Trophoblast cell (in vitro differentiated cells and primary cell): ENCODE measurements at regions not wholly inside any gene's neighbourhood (a gene's known extent, or its start where the extent isn't known, plus 50 kb on each side); places are given as distances from the start of the nearest gene placed in this dataset.
"Not testable (repeated sequence)": the region's sequence is repeated elsewhere in the genome, so short reads cannot be mapped to it uniquely, and the experiment has no call there.

Experiments
- DNase-seq, 2 donors: peaks; one replicate each; pipeline ENCODE4 v3.0.0-alpha.2; 2016
- H2AFZ ChIP-seq: 2 replicates; pipeline ENCODE4 v1.6.1; 2013; ENCODE audit warnings: low read length, moderate library complexity, mild to moderate bottlenecking; ENCODE audit not compliant: insufficient read depth, poor library complexity
- H2AK5ac ChIP-seq: 2 replicates; pipeline ENCODE4 v1.6.1; 2013; ENCODE audit warnings: mild to moderate bottlenecking, low read length
- H2BK120ac ChIP-seq: 2 replicates; pipeline ENCODE4 v1.6.1; 2013; ENCODE audit warnings: low read length, mild to moderate bottlenecking, moderate library complexity; ENCODE audit not compliant: insufficient read depth, poor library complexity
- H2BK12ac ChIP-seq: 2 replicates; pipeline ENCODE4 v1.6.1; 2013; ENCODE audit warnings: mild to moderate bottlenecking, low read length, moderate library complexity
- H2BK5ac ChIP-seq: 2 replicates; pipeline ENCODE4 v1.6.1; 2013; ENCODE audit warnings: low read length, low read depth, moderate library complexity, mild to moderate bottlenecking; ENCODE audit not compliant: poor library complexity
- H3K14ac ChIP-seq: 2 replicates; pipeline ENCODE4 v1.6.1; 2013; ENCODE audit warnings: mild to moderate bottlenecking, low read length
- H3K18ac ChIP-seq: 2 replicates; pipeline ENCODE4 v1.6.1; 2013; ENCODE audit warnings: mild to moderate bottlenecking, low read length
- H3K23ac ChIP-seq: 2 replicates; pipeline ENCODE4 v1.6.1; 2013; ENCODE audit warnings: low read length
- H3K27ac ChIP-seq: 2 replicates; pipeline ENCODE4 v1.5.1; 2013; ENCODE audit warnings: low read depth, mild to moderate bottlenecking, inconsistent platforms, low read length, moderate library complexity
- H3K27me3 ChIP-seq: 2 replicates; pipeline ENCODE4 v1.6.1; 2013; ENCODE audit warnings: inconsistent platforms, mild to moderate bottlenecking, low read length, moderate library complexity; ENCODE audit not compliant: insufficient read depth
- H3K36me3 ChIP-seq, 2 experiments: 1 replicate in 1 of 2; 2 replicates in 1 of 2; pipeline ENCODE4 v1.6.1; 2013; ENCODE audit warnings: low read length in 2 of 2, mild to moderate bottlenecking in 2 of 2, moderate library complexity in 1 of 2; ENCODE audit not compliant: insufficient read depth in 2 of 2, control insufficient read depth in 1 of 2
- H3K4ac ChIP-seq: 2 replicates; pipeline ENCODE4 v1.6.1; 2013; ENCODE audit warnings: low read depth, mild to moderate bottlenecking, low read length, moderate library complexity
- H3K4me1 ChIP-seq, 2 experiments: 1 replicate in 1 of 2; 2 replicates in 1 of 2; pipeline ENCODE4 v1.6.1; 2013; ENCODE audit warnings: low read length in 2 of 2, mild to moderate bottlenecking in 2 of 2, moderate library complexity in 1 of 2; ENCODE audit not compliant: insufficient read depth in 2 of 2, control insufficient read depth in 1 of 2
- H3K4me2 ChIP-seq: 2 replicates; pipeline ENCODE4 v1.6.1; 2013; ENCODE audit warnings: inconsistent platforms, mild to moderate bottlenecking, low read length, moderate library complexity
- H3K4me3 ChIP-seq: 2 replicates; pipeline ENCODE4 v1.5.1; 2013; ENCODE audit warnings: mild to moderate bottlenecking, low read depth, low read length, inconsistent platforms
- H3K79me1 ChIP-seq: one replicate; pipeline ENCODE4 v1.6.1; 2013; ENCODE audit warnings: low read length
- H3K79me2 ChIP-seq: 2 replicates; pipeline ENCODE4 v1.6.1; 2013; ENCODE audit warnings: low read length, mild to moderate bottlenecking; ENCODE audit not compliant: control insufficient read depth, insufficient read depth, poor library complexity
- H3K9ac ChIP-seq: 2 replicates; pipeline ENCODE4 v1.6.1; 2013; ENCODE audit warnings: mild to moderate bottlenecking, low read length
- H3K9me3 ChIP-seq: 2 replicates; pipeline ENCODE4 v1.6.1; 2013; ENCODE audit warnings: low read depth, mild to moderate bottlenecking, control low read depth, inconsistent platforms, low read length; ENCODE audit not compliant: insufficient read depth
- H4K12ac ChIP-seq: 2 replicates; pipeline ENCODE4 v1.6.1; 2013; ENCODE audit warnings: low read depth, mild to moderate bottlenecking, low read length, moderate library complexity
- H4K8ac ChIP-seq: 2 replicates; pipeline ENCODE4 v1.6.1; 2013; ENCODE audit warnings: low read depth, mild to moderate bottlenecking, low read length, moderate library complexity
- H4K91ac ChIP-seq: one replicate; pipeline ENCODE4 v1.6.1; 2013; ENCODE audit warnings: low read depth, mild to moderate bottlenecking, low read length, moderate library complexity
- WGBS: extraction: QIAGEN DNeasy Blood & Tissue Kit; methylation state at CpG from one replicate; pipeline ENCODE4 v1.1.7; 2013; ENCODE audit warnings: missing lambda C conversion rate; ENCODE audit not compliant: insufficient read length, insufficient coverage; ENCODE audit errors: extremely low coverage; 5-methylcytosine and 5-hydroxymethylcytosine counted together

- H4K12ac ChIP-seq, result no peak overlapping the region
- no CpG with 5 or more reads among the region's 2 CpGs for WGBS
These were observed 97.0 kb downstream of the TLR5 start for GRCh38 chr1:223046011-223046410.

GRCh38 chr1:223046463-223046862, 96.6 kb downstream of the TLR5 start:
- not testable (repeated sequence) for H4K91ac ChIP-seq, H3K4ac ChIP-seq, H2BK5ac ChIP-seq, H3K18ac ChIP-seq, H2AK5ac ChIP-seq, H3K27me3 ChIP-seq, H3K4me3 ChIP-seq, H3K79me1 ChIP-seq, H2AFZ ChIP-seq, H4K12ac ChIP-seq, H2BK12ac ChIP-seq, H3K79me2 ChIP-seq, H3K14ac ChIP-seq, H2BK120ac ChIP-seq, H3K36me3 ChIP-seq, H3K9ac ChIP-seq, H3K27ac ChIP-seq, H4K8ac ChIP-seq, H3K23ac ChIP-seq, H3K4me2 ChIP-seq, H3K9me3 ChIP-seq, DNase-seq
- peaks cover 7 to 10% of the 10 kb centered on the region in 2 experiments for H3K4me1 ChIP-seq
- WGBS, result no CpG with 5 or more reads among the region's 8 CpGs

More at GRCh38 chr1:223046011-223046410, 97.0 kb downstream of the TLR5 start:
- H4K91ac ChIP-seq, result no peak overlapping the region
- no peak overlapping the region for H3K4me2 ChIP-seq
- H3K27me3 ChIP-seq, result no peaks in the 10 kb centered on the region
- H3K4me3 ChIP-seq, result no peak overlapping the region
- peaks cover 11 to 15% of the 10 kb centered on the region in 2 experiments for H3K4me1 ChIP-seq
- H2BK120ac ChIP-seq, result no peak overlapping the region
- H3K9ac ChIP-seq, result no peak overlapping the region
- H2AFZ ChIP-seq, result no peak overlapping the region
- no peak overlapping the region for H3K4ac ChIP-seq
- no peak for DNase-seq
- H3K36me3 ChIP-seq, result peaks cover 6 to 7% of the 10 kb centered on the region in 2 experiments
- peaks cover 3% of the 10 kb centered on the region for H3K9me3 ChIP-seq
- no peak overlapping the region for H2BK5ac ChIP-seq
- H3K23ac ChIP-seq, result no peak overlapping the region
- H4K8ac ChIP-seq, result no peak overlapping the region
- H3K18ac ChIP-seq, result no peak overlapping the region
- no peaks in the 10 kb centered on the region for H3K79me2 ChIP-seq
- no peak overlapping the region for H3K27ac ChIP-seq
- H3K79me1 ChIP-seq, result peaks cover 7% of the 10 kb centered on the region
- H2BK12ac ChIP-seq, result no peak overlapping the region
- H3K14ac ChIP-seq, result no peak overlapping the region
- no peak overlapping the region for H2AK5ac ChIP-seq

DNA sequence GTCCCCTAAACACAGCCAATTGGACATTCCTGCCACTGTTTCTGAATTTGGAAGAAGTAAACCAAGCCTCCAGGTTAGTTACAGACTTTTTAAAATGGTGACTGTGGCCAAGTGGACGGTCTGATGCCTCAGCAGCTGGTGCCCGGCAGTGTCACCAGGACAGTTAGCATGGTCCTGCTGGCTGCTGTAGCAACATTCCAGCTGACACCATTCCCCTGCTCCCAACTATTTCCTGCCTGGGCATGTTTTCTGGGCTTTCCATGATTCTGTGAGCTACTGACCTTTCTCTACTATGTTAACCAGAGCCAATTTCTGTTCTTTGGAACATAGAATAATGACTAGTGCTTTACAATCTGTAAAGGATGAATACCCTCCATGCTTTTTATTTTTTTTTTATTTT, 95.0 kb downstream of the TLR5 start:
- no peaks in the 10 kb centered on the region for H3K79me2 ChIP-seq
- no peak overlapping the region for H4K12ac ChIP-seq
- peaks cover 2 to 3% of the 10 kb centered on the region in 2 experiments for H3K4me1 ChIP-seq
- H3K9ac ChIP-seq, result no peak overlapping the region
- no peak overlapping the region for H3K4ac ChIP-seq
- H3K27me3 ChIP-seq, result no peaks in the 10 kb centered on the region
- no peak overlapping the region for H2BK5ac ChIP-seq
- no peak overlapping the region for H2AFZ ChIP-seq
- H3K79me1 ChIP-seq, result peaks cover 3% of the 10 kb centered on the region
- no peak overlapping the region for H3K27ac ChIP-seq
- H2BK12ac ChIP-seq, result peak overlapping the region; percentile 11
- no peak overlapping the region for H3K23ac ChIP-seq
- H3K36me3 ChIP-seq, result peaks cover 8 to 17% of the 10 kb centered on the region in 2 experiments
- H3K18ac ChIP-seq, result no peak overlapping the region
- H3K14ac ChIP-seq, result no peak overlapping the region
- peak in 1 of 2 donors; percentile 7 for DNase-seq
- no peak overlapping the region for H4K91ac ChIP-seq
- no peak overlapping the region for H3K4me2 ChIP-seq
- H4K8ac ChIP-seq, result no peak overlapping the region
- H3K9me3 ChIP-seq, result peaks cover 3% of the 10 kb centered on the region
- H3K4me3 ChIP-seq, result no peak overlapping the region
- no CpG with 5 or more reads among the region's 2 CpGs for WGBS
- H2BK120ac ChIP-seq, result peak overlapping the region; percentile 44
- no peak overlapping the region for H2AK5ac ChIP-seq

DNA sequence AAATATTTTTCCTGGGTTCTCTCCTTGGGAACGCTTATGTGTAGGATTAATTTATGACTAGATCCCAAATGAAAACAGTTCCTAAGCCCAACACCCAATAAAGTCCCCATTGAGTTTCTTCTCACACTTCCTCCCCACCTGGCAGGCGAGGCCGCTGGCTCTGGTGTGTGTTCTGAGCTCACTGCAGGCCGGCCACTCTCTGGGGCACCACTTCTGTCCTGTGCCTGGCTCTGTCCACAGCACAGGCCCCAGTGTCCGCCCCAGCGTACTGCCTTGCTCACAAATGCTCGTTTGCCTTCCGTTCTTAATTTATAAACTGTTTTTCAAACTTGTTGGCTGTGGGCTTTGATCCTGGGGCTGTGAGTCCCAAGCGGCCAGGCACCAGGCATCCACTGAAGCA, 90.6 kb downstream of the TLR5 start:
- peaks cover 2 to 3% of the 10 kb centered on the region in 2 experiments for H3K4me1 ChIP-seq
- no peak overlapping the region for H2AK5ac ChIP-seq
- H4K91ac ChIP-seq, result no peak overlapping the region
- no peak overlapping the region for H4K12ac ChIP-seq
- H2BK12ac ChIP-seq, result no peak overlapping the region
- no peak overlapping the region for H3K9ac ChIP-seq
- H2AFZ ChIP-seq, result no peak overlapping the region
- H2BK5ac ChIP-seq, result no peak overlapping the region
- no peak overlapping the region for H3K18ac ChIP-seq
- no peak overlapping the region for H2BK120ac ChIP-seq
- H4K8ac ChIP-seq, result no peak overlapping the region
- H3K14ac ChIP-seq, result no peak overlapping the region
- no CpG with 5 or more reads among the region's 9 CpGs for WGBS
- no peak overlapping the region for H3K4me3 ChIP-seq
- H3K9me3 ChIP-seq, result no peaks in the 10 kb centered on the region
- no peak overlapping the region for H3K27ac ChIP-seq
- no peaks in the 10 kb centered on the region for H3K79me2 ChIP-seq
- no peaks in the 10 kb centered on the region for H3K27me3 ChIP-seq
- H3K4ac ChIP-seq, result no peak overlapping the region
- no peak for DNase-seq
- H3K23ac ChIP-seq, result no peak overlapping the region
- H3K4me2 ChIP-seq, result no peak overlapping the region
- H3K36me3 ChIP-seq, result peaks cover 8 to 16% of the 10 kb centered on the region in 2 experiments
- peaks cover 3% of the 10 kb centered on the region for H3K79me1 ChIP-seq
